ENCODE measurements at regions not wholly inside any gene's neighbourhood (a gene's known extent, or its start where the extent isn't known, plus 50 kb on each side); places are given as distances from the start of the nearest gene placed in this dataset.

DNA sequence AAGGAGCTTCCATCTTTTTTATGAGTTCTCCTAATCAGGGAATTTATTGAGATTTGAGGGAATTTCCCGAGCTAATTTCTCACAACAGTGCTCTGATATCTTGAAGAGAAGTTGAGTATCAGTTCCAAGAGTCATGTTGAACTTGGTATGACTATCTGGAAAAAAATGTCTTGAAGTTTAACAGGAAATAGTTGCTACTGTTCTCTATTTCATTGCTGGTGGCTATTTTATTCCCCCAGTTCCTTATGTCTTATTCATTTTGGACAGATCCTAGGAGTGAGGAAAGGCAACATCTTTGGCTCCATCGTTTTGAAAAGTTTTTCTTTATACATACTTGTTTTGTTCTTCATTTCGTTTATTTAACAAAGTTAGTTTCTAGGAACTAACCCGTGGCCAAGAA is 307.8 kb upstream of the AGTR1 start:
- TF ChIP-seq, protein P1, sequence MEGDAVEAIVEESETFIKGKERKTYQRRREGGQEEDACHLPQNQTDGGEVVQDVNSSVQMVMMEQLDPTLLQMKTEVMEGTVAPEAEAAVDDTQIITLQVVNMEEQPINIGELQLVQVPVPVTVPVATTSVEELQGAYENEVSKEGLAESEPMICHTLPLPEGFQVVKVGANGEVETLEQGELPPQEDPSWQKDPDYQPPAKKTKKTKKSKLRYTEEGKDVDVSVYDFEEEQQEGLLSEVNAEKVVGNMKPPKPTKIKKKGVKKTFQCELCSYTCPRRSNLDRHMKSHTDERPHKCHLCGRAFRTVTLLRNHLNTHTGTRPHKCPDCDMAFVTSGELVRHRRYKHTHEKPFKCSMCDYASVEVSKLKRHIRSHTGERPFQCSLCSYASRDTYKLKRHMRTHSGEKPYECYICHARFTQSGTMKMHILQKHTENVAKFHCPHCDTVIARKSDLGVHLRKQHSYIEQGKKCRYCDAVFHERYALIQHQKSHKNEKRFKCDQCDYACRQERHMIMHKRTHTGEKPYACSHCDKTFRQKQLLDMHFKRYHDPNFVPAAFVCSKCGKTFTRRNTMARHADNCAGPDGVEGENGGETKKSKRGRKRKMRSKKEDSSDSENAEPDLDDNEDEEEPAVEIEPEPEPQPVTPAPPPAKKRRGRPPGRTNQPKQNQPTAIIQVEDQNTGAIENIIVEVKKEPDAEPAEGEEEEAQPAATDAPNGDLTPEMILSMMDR (IDR thresholded peaks at IDR 0.05): no peak
- Histone ChIP-seq H3K36me3 (ENCODE audit: control insufficient read depth, insufficient read depth, low read length) (no peaks in the 10 kb centered on the region), H2AFZ (no peak overlapping the region), H3K4me3 (ENCODE audit: low read depth, low read length) (no peak overlapping the region), H3K9ac (no peak overlapping the region), H3K4me2 (ENCODE audit: low read length) (no peak overlapping the region), H3K27ac (no peak overlapping the region), H3K4me1 (no peaks in the 10 kb centered on the region), H3K27me3 (ENCODE audit: control insufficient read depth, insufficient read depth, low read length) (no peaks in the 10 kb centered on the region), H3K79me2 (no peaks in the 10 kb centered on the region), H3K9me3 (ENCODE audit: control insufficient read depth, low read length) (no peaks in the 10 kb centered on the region)

DNA sequence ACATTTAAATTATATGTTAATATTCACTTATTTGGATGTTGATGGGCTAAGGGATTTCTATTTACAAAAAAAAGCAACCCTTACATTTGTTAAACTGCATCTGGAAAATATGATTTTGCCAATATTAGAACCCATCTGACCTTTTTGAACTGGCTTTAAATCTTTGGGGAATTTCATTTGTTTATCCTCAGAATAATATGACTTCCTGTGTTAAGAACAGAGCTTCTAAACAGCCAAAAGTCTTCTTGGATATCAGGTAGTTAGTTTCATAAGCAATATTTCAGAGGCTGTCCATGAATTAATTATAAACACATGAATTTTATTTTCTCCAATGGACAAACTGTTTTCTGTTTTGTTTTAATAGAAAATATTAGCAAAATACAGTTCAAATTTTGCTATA is 301.9 kb upstream of the AGTR1 start:
- Histone ChIP-seq H3K79me2 (no peaks in the 10 kb centered on the region), H3K4me2 (ENCODE audit: low read length) (no peak overlapping the region), H3K36me3 (ENCODE audit: control insufficient read depth, insufficient read depth, low read length) (no peaks in the 10 kb centered on the region), H3K9ac (no peak overlapping the region), H3K9me3 (ENCODE audit: control insufficient read depth, low read length) (no peaks in the 10 kb centered on the region), H2AFZ (no peak overlapping the region), H3K27me3 (ENCODE audit: control insufficient read depth, insufficient read depth, low read length) (no peaks in the 10 kb centered on the region), H3K4me1 (no peaks in the 10 kb centered on the region), H3K27ac (no peak overlapping the region), H3K4me3 (ENCODE audit: low read depth, low read length) (no peak overlapping the region)
- TF ChIP-seq, protein P1 (IDR thresholded peaks at IDR 0.05): no peak

- no peaks in the 10 kb centered on the region for H3K27me3 ChIP-seq (ENCODE audit: control insufficient read depth, insufficient read depth, low read length)
- no peak overlapping the region for H3K4me2 ChIP-seq (ENCODE audit: low read length)
- H3K27ac ChIP-seq: no peak overlapping the region
- no peaks in the 10 kb centered on the region for H3K36me3 ChIP-seq (ENCODE audit: control insufficient read depth, insufficient read depth, low read length)
- no peak overlapping the region for H2AFZ ChIP-seq
- no peaks in the 10 kb centered on the region for H3K79me2 ChIP-seq
- H3K4me3 ChIP-seq (ENCODE audit: low read depth, low read length): no peak overlapping the region
- TF ChIP-seq, protein P1 (IDR thresholded peaks at IDR 0.05): no peak
- H3K4me1 ChIP-seq: no peaks in the 10 kb centered on the region
- no peaks in the 10 kb centered on the region for H3K9me3 ChIP-seq (ENCODE audit: control insufficient read depth, low read length)
- H3K9ac ChIP-seq: no peak overlapping the region
These were observed 296.9 kb upstream of the AGTR1 start for GRCh38 chr3:148400754-148401153.

DNA sequence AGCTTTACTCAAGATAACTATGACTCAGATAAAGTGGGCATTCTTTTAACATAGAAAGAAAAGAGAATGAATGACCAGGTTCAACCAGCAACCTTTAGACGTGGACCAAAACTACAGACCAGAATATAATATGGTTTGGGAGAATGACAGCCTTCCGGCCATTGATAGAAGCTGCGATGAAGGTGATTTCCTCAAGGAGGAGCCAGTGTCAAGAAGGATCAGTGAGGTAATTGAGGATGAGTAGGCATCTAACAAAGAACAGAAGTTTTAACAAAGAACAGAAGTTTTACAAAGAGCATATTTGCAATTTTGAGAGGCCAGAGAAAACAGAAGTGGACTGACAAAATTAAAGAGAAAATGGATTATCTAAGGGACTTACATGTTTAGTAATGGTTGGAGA is 289.0 kb upstream of the AGTR1 start:
- TF ChIP-seq, protein P1 (IDR thresholded peaks at IDR 0.05): no peak
- H3K9me3 ChIP-seq (ENCODE audit: control insufficient read depth, low read length): no peaks in the 10 kb centered on the region
- H3K36me3 ChIP-seq (ENCODE audit: control insufficient read depth, insufficient read depth, low read length): no peaks in the 10 kb centered on the region
- H3K27ac ChIP-seq: no peak overlapping the region
- H3K4me2 ChIP-seq (ENCODE audit: low read length): no peak overlapping the region
- no peak overlapping the region for H2AFZ ChIP-seq
- H3K27me3 ChIP-seq (ENCODE audit: control insufficient read depth, insufficient read depth, low read length): no peaks in the 10 kb centered on the region
- no peak overlapping the region for H3K9ac ChIP-seq
- H3K4me3 ChIP-seq (ENCODE audit: low read depth, low read length): no peak overlapping the region
- no peaks in the 10 kb centered on the region for H3K4me1 ChIP-seq
- no peaks in the 10 kb centered on the region for H3K79me2 ChIP-seq

GRCh38 chr3:148420242-148420641 is 277.5 kb upstream of the AGTR1 start:
- Histone ChIP-seq H3K27ac (no peak overlapping the region), H3K9ac (no peak overlapping the region), H3K4me1 (no peaks in the 10 kb centered on the region), H2AFZ (no peak overlapping the region), H3K4me3 (ENCODE audit: low read depth, low read length) (no peak overlapping the region), H3K9me3 (ENCODE audit: control insufficient read depth, low read length) (no peaks in the 10 kb centered on the region), H3K79me2 (no peaks in the 10 kb centered on the region), H3K36me3 (ENCODE audit: control insufficient read depth, insufficient read depth, low read length) (no peaks in the 10 kb centered on the region), H3K4me2 (ENCODE audit: low read length) (no peak overlapping the region), H3K27me3 (ENCODE audit: control insufficient read depth, insufficient read depth, low read length) (no peaks in the 10 kb centered on the region)
- TF ChIP-seq, protein P1 (IDR thresholded peaks at IDR 0.05): no peak

Measured in parathyroid adenoma (tissue), 2 donors.